IMR-90 (cell line): ENCODE measurements at regions not wholly inside any gene's neighbourhood (a gene's known extent, or its start where the extent isn't known, plus 50 kb on each side); places are given as distances from the start of the nearest gene placed in this dataset.

ENCODE experiments used
- ATAC-seq: fragments of 200-7000 bp; cut with Tn5 transposase; 2 replicates; pipeline ENCODE4 v1.9.1; 2020; ENCODE audit warnings: low read depth, mild to moderate bottlenecking, moderate library complexity
- BruUV-seq: library from RNA; stranded (reverse); fragments of 400-500 nt; replicated peaks from 2 replicates; lab custom pipeline; 2021; lab: Mats Ljungman, UMichigan
- CTCF ChIA-PET: fragments of 300-600 bp; formaldehyde crosslinking; extraction: SDS; loops from one replicate; lab custom pipeline; 2021; ENCODE audit warnings: antibody characterized with exemption; lab: Yijun Ruan, JAX
- POLR2A ChIA-PET: fragments of 300-600 bp; sonication (Branson Sonifier 250); formaldehyde crosslinking; loops from one replicate; lab custom pipeline; 2022; ENCODE audit warnings: antibody characterized with exemption; ENCODE audit not compliant: unreplicated experiment; lab: Charles Lee
- DNase-seq: peaks from one replicate; pipeline ENCODE4 v3.0.0; 2013
- H2AFZ ChIP-seq: replicated peaks from 2 replicates; pipeline ENCODE3; 2013; ENCODE audit warnings: low read length, mild to moderate bottlenecking; ENCODE audit not compliant: poor library complexity
- H2AK5ac ChIP-seq: 2 replicates; pipeline ENCODE4 v1.6.1; 2013; ENCODE audit warnings: low read depth, low read length, inconsistent platforms
- H2AK9ac ChIP-seq: replicated peaks from 2 replicates; pipeline ENCODE3; 2013; ENCODE audit warnings: mild to moderate bottlenecking, low read depth, low read length, moderate library complexity; ENCODE audit not compliant: poor library complexity
- H2BK120ac ChIP-seq: 2 replicates; pipeline ENCODE4 v1.6.1; 2013; ENCODE audit warnings: low read depth, low read length, inconsistent platforms
- H2BK15ac ChIP-seq: 3 replicates; pipeline ENCODE4 v1.6.1; 2013; ENCODE audit warnings: low read depth, low read length, inconsistent platforms
- H2BK20ac ChIP-seq: 2 replicates; pipeline ENCODE4 v1.6.1; 2013; ENCODE audit warnings: low read depth, mild to moderate bottlenecking, inconsistent platforms, low read length, moderate library complexity
- H2BK5ac ChIP-seq: 2 replicates; pipeline ENCODE4 v1.6.1; 2013; ENCODE audit warnings: mild to moderate bottlenecking, low read depth, low read length, inconsistent platforms; ENCODE audit not compliant: poor library complexity, severe bottlenecking
- H3K14ac ChIP-seq: replicated peaks from 2 replicates; pipeline ENCODE4 v1.6.1; 2013; ENCODE audit warnings: low read depth, low read length, inconsistent platforms
- H3K18ac ChIP-seq: 2 replicates; pipeline ENCODE4 v1.6.1; 2013; ENCODE audit warnings: low read depth, low read length, control low read depth
- H3K23ac ChIP-seq: 2 replicates; pipeline ENCODE4 v1.6.1; 2013; ENCODE audit warnings: low read depth, low read length, inconsistent platforms
- H3K27ac ChIP-seq: 2 replicates; pipeline ENCODE4 v1.5.1; 2013; ENCODE audit warnings: mild to moderate bottlenecking, control low read depth, low read length; ENCODE audit not compliant: insufficient read depth
- H3K27me3 ChIP-seq: 2 replicates; pipeline ENCODE4 v1.6.1; 2013; ENCODE audit warnings: low read length; ENCODE audit not compliant: control insufficient read depth, insufficient read depth
- H3K36me3 ChIP-seq: 2 replicates; pipeline ENCODE4 v1.6.1; 2013; ENCODE audit warnings: low read length, mixed read lengths; ENCODE audit not compliant: control insufficient read depth, insufficient read depth
- H3K4ac ChIP-seq: 2 replicates; pipeline ENCODE4 v1.6.1; 2013; ENCODE audit warnings: low read depth, low read length, inconsistent platforms
- H3K4me1 ChIP-seq: 2 replicates; pipeline ENCODE4 v1.6.1; 2013; ENCODE audit warnings: low read length, mixed read lengths; ENCODE audit not compliant: control insufficient read depth, insufficient read depth
- H3K4me2 ChIP-seq: 2 replicates; pipeline ENCODE4 v1.6.1; 2013; ENCODE audit warnings: low read depth, mild to moderate bottlenecking, control low read depth, low read length, moderate library complexity
- H3K4me3 ChIP-seq: 2 replicates; pipeline ENCODE4 v1.5.1; 2013; ENCODE audit warnings: low read depth, mild to moderate bottlenecking, control low read depth, low read length, moderate library complexity; ENCODE audit not compliant: insufficient read depth
- H3K56ac ChIP-seq: 2 replicates; pipeline ENCODE4 v1.6.1; 2013; ENCODE audit warnings: low read length, inconsistent platforms; ENCODE audit not compliant: insufficient read depth; ENCODE audit errors: extremely low read depth
- H3K79me1 ChIP-seq, 2 experiments: 2 replicates each; pipeline ENCODE4 v1.6.1; 2013; ENCODE audit warnings: low read length in 2 of 2, inconsistent platforms in 1 of 2, low read depth in 1 of 2
- H3K9ac ChIP-seq: 2 replicates; pipeline ENCODE4 v1.6.1; 2013; ENCODE audit warnings: low read depth, low read length, control low read depth
- H3K9me1 ChIP-seq: 2 replicates; pipeline ENCODE4 v1.6.1; 2013; ENCODE audit warnings: low read length, inconsistent platforms; ENCODE audit not compliant: insufficient read depth
- H3K9me3 ChIP-seq: 2 replicates; pipeline ENCODE4 v1.6.1; 2013; ENCODE audit warnings: low read length; ENCODE audit not compliant: control insufficient read depth, insufficient read depth
- H4K20me1 ChIP-seq: 2 replicates; pipeline ENCODE4 v1.6.1; 2013; ENCODE audit warnings: low read length, inconsistent platforms; ENCODE audit not compliant: insufficient read depth
- H4K5ac ChIP-seq: 2 replicates; pipeline ENCODE4 v1.6.1; 2013; ENCODE audit warnings: mild to moderate bottlenecking, low read depth, low read length, control low read depth
- H4K8ac ChIP-seq, 2 experiments: 2 replicates each; pipeline ENCODE4 v1.6.1; 2013; ENCODE audit warnings: low read depth in 2 of 2, low read length in 2 of 2, control low read depth in 1 of 2, inconsistent platforms in 1 of 2
- H4K91ac ChIP-seq: 2 replicates; pipeline ENCODE4 v1.6.1; 2013; ENCODE audit warnings: low read depth, low read length, inconsistent platforms; ENCODE audit not compliant: insufficient read depth
- CEBPB ChIP-seq: IDR thresholded peaks from 2 replicates; pipeline ENCODE4 v1.6.1; 2012; ENCODE audit warnings: low read depth, low read length, improper control_type of control experiment
- CHD1 ChIP-seq: IDR thresholded peaks from 2 replicates; pipeline ENCODE4 v1.6.1; 2012; ENCODE audit warnings: low read depth, low read length, improper control_type of control experiment
- MAFK ChIP-seq: IDR thresholded peaks from 2 replicates; pipeline ENCODE4 v1.6.1; 2012; ENCODE audit warnings: low read depth, low read length, improper control_type of control experiment
- WGBS, 2 experiments: methylation state at CpG; one replicate each; pipeline versions ENCODE4 v1.1.5 to v1.1.7; 2013; ENCODE audit warnings: missing lambda C conversion rate in 2 of 2; ENCODE audit not compliant: insufficient read length in 1 of 2; ENCODE audit errors: extremely low coverage in 2 of 2; 5-methylcytosine and 5-hydroxymethylcytosine counted together
- dilution Hi-C: fragments of 300-500 bp; cut with HindIII; formaldehyde crosslinking; loops from one replicate; pipeline ENCODE4 v1.14.3; 2018; ENCODE audit warnings: low sequenced_read_pairs; ENCODE audit not compliant: unreplicated experiment
- in situ Hi-C: fragments of 300-500 bp; cut with MboI; formaldehyde crosslinking; loops from 3 replicates; pipeline ENCODE4 v1.14.3; 2019; ENCODE audit warnings: low sequenced_read_pairs, inconsistent platforms, mixed read lengths
- intact Hi-C: fragments of 100-400 bp; cut with micrococcal nuclease; formaldehyde crosslinking; loops from 2 replicates; pipeline ENCODE4 v1.10.0; 2022

- H2BK15ac ChIP-seq, result no peak overlapping the region
- H3K79me1 ChIP-seq, result no peaks in the 10 kb centered on the region
- no peaks in the 10 kb centered on the region for H4K20me1 ChIP-seq
- DNase-seq, result no peak
- WGBS, 2 experiments, result no CpG with 5 or more reads among the region's 3 CpGs
- no peak overlapping the region for H2AK9ac ChIP-seq
- CTCF ChIA-PET, result no interaction called here
- H3K18ac ChIP-seq, result no peak overlapping the region
- dilution Hi-C loops, result no loop called here
- no peak overlapping the region for H3K23ac ChIP-seq
- H4K91ac ChIP-seq, result no peak overlapping the region
- TF ChIP-seq CHD1 (no peak), CEBPB (no peak), MAFK (no peak)
- in situ Hi-C loops, result no loop called here
- H3K4ac ChIP-seq, result no peak overlapping the region
- H3K4me2 ChIP-seq, result no peak overlapping the region
- no peak overlapping the region for H4K5ac ChIP-seq
- ATAC-seq, result no peak
- no peak overlapping the region for H2AK5ac ChIP-seq
- no peaks in the 10 kb centered on the region for H3K9me3 ChIP-seq
- H4K8ac ChIP-seq, result no peak overlapping the region
- H2AFZ ChIP-seq, result no peak overlapping the region
- no peak overlapping the region for H2BK5ac ChIP-seq
- no peak overlapping the region for H3K9ac ChIP-seq
- no peak overlapping the region for H3K4me3 ChIP-seq
- no peak overlapping the region for H2BK20ac ChIP-seq
- H3K27me3 ChIP-seq, result no peaks in the 10 kb centered on the region
- H3K4me1 ChIP-seq, result no peaks in the 10 kb centered on the region
- H3K9me1 ChIP-seq, result no peaks in the 10 kb centered on the region
- no peak overlapping the region for H3K14ac ChIP-seq
- POLR2A ChIA-PET, result no interaction called here
- H3K36me3 ChIP-seq, result no peaks in the 10 kb centered on the region
- no TSS peak for BruUV-seq
- no peak overlapping the region for H2BK120ac ChIP-seq
- intact Hi-C loops, result no loop called here
- H3K27ac ChIP-seq, result no peak overlapping the region
- H3K56ac ChIP-seq, result no peak overlapping the region
Measured at GRCh38 chr3:59316688-59317275, 267.0 kb upstream of the CFAP20DC start.
